Omental fat pad (tissue), 3 donors: ENCODE measurements at regions not wholly inside any gene's neighbourhood (a gene's known extent, or its start where the extent isn't known, plus 50 kb on each side); places are given as distances from the start of the nearest gene placed in this dataset.

ENCODE experiments used
- ATAC-seq: fragments of 150-250 bp; one replicate; pipeline ENCODE4 v1.9.1; 2016; ENCODE audit warnings: mild to moderate bottlenecking, moderate library complexity; ENCODE audit not compliant: low FRiP score
- DNase-seq: peaks from one replicate; pipeline ENCODE4 v3.0.0-alpha.2; 2019; ENCODE audit warnings: low spot score
- TF ChIP-seq, protein P1 (sequence below), 3 donors: fragments of 450-650 bp; IDR thresholded peaks; one replicate each; pipeline ENCODE4 v1.5.1; 2016 to 2017; ENCODE audit warnings: antibody characterized with exemption in 3 of 3, mild to moderate bottlenecking in 3 of 3, moderate library complexity in 2 of 3

DNA sequence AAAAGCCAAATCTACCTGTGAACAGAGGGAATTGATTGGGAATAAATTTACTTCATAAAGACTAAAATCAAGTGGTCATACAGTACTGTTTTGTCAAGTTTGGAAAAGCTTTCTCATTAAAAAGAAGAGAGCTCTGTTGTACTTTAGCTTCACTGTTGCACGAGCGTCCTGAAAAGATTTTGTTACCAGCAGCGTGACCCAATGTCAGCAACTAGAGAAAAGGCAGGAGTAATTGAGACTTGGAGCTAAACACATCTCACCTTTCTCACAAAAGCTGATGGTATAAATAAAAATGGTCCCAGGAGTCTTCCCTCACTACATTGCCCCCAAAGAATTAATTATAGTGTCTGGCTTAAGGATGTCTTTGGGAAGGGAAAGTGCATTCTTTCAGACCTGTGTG, 613.7 kb downstream of the OLFM4 start:
- DNase-seq = no peak
- no peak for ATAC-seq
- TF ChIP-seq, protein P1, sequence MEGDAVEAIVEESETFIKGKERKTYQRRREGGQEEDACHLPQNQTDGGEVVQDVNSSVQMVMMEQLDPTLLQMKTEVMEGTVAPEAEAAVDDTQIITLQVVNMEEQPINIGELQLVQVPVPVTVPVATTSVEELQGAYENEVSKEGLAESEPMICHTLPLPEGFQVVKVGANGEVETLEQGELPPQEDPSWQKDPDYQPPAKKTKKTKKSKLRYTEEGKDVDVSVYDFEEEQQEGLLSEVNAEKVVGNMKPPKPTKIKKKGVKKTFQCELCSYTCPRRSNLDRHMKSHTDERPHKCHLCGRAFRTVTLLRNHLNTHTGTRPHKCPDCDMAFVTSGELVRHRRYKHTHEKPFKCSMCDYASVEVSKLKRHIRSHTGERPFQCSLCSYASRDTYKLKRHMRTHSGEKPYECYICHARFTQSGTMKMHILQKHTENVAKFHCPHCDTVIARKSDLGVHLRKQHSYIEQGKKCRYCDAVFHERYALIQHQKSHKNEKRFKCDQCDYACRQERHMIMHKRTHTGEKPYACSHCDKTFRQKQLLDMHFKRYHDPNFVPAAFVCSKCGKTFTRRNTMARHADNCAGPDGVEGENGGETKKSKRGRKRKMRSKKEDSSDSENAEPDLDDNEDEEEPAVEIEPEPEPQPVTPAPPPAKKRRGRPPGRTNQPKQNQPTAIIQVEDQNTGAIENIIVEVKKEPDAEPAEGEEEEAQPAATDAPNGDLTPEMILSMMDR (IDR thresholded peaks at IDR 0.05) = no peak

DNA sequence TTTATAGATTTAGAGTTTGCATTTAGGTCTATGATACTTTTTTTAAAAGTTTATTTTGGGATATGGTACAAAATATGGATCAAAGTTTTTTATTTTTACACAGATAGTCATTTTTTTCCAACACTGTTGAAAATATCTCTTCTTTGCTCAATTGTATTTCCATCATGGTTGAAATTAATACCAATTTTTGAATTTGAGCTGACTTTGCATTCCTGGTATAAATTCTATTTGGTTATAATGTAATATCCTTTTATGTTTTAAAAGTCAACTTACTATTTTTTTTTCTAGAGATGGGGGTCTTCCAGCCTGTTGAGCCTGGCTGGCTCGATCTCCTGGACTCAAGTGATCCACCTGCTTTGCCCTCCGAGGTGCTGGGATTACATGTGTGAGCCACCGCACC, 620.1 kb downstream of the OLFM4 start:
- ATAC-seq = no peak
- TF ChIP-seq, protein P1 (IDR thresholded peaks at IDR 0.05) = no peak

DNA sequence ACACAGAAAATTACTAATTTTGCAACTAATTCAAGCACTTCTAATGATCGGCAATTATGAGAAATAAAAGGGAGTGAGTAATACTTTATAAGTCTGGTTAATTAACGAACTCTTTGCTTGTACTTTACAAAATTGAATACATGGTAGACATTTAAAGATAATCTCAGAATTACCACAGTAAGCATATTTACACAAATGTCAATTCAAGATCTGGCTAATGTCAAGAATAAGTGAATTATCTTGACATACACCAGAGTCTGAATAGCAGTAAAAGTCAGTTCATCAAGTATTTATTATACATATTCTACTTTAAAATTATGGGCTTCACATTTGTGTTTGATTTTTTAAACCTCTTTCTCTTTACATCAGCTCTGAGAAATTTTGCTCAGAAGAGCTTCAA, 643.4 kb downstream of the OLFM4 start:
- TF ChIP-seq, protein P1 (IDR thresholded peaks at IDR 0.05) = no peak
- ATAC-seq (no peak), DNase-seq (no peak)

More for the DNA sequence above, 620.1 kb downstream of the OLFM4 start:
- DNase-seq = no peak

GRCh38 chr13:53683146-53683545, 654.5 kb downstream of the OLFM4 start:
- ATAC-seq = no peak
- TF ChIP-seq, protein P1 (IDR thresholded peaks at IDR 0.05) = no peak
- no peak for DNase-seq

GRCh38 chr13:53683608-53684007, 655.0 kb downstream of the OLFM4 start:
- TF ChIP-seq, protein P1 (IDR thresholded peaks at IDR 0.05) = no peak
- ATAC-seq (no peak), DNase-seq (no peak)

DNA sequence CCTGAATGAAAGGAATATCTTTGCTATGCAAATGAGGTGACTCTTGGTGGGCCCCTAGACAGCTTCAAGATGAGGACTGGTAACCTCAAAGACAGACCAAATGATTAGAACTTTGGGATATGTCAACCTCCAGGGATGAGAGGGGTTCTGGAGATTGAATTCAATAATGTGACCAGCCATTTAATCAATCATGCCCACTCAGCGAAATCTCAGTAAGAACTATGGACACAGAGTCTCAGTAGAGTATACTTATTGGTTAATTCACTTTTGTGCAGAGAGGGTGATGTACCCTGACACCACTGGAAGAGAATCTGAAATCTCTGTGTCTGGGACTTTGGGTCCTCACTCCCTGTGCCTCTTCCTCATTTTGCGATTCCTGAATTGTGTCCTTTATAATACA, 662.8 kb downstream of the OLFM4 start:
- ATAC-seq (no peak), DNase-seq (no peak)
- TF ChIP-seq, protein P1 (IDR thresholded peaks at IDR 0.05) = no peak

- DNase-seq (no peak), ATAC-seq (no peak)
- TF ChIP-seq, protein P1 (IDR thresholded peaks at IDR 0.05) = no peak
Observed at GRCh38 chr13:53694814-53695532, 666.4 kb downstream of the OLFM4 start.
